HK-2 (cell line): ENCODE measurements at regions not wholly inside any gene's neighbourhood (a gene's known extent, or its start where the extent isn't known, plus 50 kb on each side); places are given as distances from the start of the nearest gene placed in this dataset.

Source experiments
- DNase-seq: peaks from one replicate; pipeline ENCODE4 v3.0.0-alpha.2; 2018; ENCODE audit not compliant: unreplicated experiment

DNA sequence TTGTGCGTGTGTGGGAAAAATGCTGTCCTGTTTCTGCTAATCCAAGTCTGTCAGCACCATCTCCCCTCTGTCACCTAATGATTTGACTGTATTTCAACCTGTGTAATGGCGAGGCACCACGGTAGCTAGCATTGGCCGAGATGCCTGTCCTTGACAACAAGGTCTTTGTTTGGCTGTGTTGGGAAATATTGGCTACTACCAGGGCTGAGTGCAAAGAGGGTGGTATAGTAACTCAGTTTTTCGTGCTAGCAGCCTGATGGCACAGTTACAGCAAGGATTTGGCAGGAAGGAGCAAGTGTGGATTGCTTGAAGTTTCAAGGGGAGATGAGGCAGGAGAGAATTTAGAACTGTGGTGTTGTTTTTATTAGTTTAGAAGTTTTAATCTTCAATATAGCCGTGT is 440.3 kb upstream of the RGS6 start:
- DNase-seq = no peak

GRCh38 chr14:71492346-71492745 is 439.9 kb upstream of the RGS6 start:
- DNase-seq = no peak

GRCh38 chr14:71497645-71498086 is 434.6 kb upstream of the RGS6 start:
- no peak for DNase-seq

- no peak for DNase-seq
Measured at GRCh38 chr14:71498212-71498611, 434.0 kb upstream of the RGS6 start.

GRCh38 chr14:71499018-71499417 is 433.2 kb upstream of the RGS6 start:
- no peak for DNase-seq

- no peak for DNase-seq
Measured at GRCh38 chr14:71507681-71508080, 424.5 kb upstream of the RGS6 start.

DNA sequence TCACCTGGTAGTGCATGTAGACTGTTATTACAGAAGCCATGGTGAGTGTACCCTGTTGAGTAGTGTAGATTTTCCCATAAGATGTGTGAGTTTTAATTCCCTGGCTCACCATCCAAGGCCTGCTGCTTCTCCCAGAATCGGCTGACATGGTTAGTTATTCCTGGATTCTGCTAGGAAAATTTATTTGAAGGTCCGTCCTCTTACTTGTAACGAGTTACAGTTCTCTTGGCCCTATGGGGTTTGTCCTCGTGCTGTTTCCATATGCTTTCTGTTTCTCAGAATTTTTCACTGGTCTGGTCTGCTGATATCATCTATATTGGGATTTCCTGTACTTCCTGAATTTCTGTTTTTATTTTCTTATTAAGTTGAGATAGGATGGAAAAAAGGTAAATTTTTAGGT is 423.3 kb upstream of the RGS6 start:
- DNase-seq = no peak

DNA sequence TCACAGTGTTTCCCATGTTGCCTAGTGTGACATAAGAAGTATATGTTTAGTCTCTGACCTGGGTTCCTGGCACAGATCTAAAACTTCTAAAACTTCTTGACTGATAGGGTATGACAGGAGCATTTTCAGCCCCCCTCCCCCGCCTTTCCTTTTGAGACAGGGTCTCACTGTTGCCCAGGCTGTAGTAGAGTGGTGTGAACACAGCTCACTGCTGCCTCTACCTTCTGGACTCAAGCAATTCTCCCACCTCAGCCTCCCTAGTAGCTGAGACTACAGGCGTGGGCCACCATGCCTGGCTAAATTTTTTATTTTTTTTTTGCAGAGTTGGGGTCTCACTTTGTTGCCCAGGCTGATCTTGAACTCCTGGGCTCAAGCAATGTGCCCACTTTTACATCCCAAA is 421.1 kb upstream of the RGS6 start:
- no peak for DNase-seq

- DNase-seq = no peak
Measured at GRCh38 chr14:71514941-71515919, 417.0 kb upstream of the RGS6 start.

DNA sequence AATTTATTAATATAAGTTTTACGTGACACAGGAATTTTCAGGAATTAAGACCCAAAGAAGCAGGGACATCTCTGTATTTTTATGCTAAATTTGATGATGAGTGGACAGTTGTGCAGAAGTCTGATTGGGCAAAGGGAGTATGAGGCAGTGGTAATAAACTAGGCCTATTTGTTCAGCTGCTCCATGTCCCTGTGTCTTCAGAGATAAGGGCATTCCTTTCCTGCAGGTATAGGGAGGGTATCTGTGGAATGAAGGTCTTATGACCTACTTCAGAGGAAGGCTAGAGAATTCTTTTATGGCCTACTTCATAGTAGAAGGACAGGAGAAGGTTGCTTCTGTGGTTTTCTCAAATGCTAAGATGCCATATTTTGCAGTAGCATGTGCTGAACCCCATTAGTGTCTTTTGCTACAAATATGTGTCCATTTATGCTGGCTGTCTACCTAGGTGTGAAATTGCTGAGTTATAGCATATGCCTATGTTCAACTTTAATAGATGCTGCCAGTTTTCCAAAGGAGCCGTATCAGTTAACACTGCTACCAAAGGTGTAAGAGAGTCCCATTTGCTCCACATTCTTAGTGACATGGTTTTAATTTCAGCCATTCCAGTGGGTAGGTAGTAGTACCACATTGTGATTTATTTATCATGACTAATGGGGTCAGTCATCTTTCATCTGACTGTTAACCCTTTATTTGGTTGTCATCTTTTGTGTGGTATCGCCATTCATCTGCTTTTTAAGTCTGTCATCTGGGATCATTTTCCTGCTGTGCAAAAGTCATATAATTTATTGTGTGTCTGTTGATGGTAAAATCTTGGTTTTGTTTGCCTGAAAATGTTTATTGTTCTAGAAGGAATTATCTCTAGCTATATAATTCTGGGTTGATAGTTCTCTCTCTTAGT is 410.7 kb upstream of the RGS6 start:
- no peak for DNase-seq

DNA sequence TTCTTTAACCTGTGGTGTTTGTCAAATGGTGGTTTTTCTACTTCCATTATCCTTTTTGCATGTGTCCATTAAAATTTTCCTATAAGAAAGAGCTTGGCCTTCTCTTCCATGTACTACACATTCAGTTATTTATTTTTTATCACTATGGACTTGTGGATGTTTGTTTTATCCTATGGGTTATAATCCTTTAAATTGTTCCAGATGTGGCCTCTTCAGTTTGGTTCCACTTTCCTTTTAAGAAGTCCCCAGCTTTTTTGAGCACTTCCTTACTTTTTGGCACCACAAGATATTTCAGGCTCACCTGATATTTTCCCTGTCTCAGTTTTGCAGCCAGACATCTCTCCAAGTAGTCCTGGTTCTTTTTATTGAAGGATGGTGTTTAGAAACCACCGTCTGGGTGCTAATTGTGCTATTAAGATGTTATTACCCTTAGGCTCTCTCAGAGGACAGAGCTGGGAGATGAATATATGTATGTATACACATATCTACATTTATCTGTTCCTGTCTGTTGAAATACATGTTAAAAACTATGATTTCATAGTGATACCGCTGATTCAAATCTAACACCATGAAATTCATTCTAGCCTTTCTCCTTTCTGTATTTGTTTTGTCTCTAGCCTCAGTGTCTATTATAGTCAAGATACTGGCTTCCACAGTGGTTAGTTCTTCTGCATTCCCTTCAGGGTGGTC is 408.5 kb upstream of the RGS6 start:
- no peak for DNase-seq

DNA sequence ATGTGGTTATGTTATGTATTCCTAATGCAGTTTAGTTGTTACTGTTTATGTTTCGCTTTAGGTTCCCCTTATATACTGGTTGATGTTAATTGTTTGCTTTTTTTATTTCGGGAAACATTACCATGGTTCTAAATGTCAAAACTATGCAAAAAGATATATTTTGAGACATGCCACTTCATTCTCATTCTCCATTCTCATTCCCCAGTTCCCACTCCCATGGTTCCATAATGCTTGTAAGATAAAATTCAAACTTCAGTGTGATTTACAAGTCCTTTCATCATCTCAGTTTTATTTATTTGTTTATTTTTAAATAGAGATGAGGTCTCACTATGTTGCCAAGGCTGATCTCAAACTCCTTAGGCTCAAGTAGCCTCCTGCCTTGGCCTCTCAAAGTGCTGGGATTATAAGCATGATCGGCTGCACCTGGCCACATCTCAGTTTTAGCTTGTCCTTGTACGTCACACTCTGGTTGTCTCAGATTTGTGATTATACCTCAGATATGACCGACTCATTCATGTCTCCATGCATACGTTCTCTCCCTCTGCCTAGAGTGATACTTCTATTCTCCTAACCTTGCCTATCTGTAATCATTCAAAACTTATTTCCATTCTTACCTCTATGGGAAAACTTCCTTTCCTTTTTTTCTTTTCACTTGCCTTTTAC is 407.8 kb upstream of the RGS6 start:
- no peak for DNase-seq

DNA sequence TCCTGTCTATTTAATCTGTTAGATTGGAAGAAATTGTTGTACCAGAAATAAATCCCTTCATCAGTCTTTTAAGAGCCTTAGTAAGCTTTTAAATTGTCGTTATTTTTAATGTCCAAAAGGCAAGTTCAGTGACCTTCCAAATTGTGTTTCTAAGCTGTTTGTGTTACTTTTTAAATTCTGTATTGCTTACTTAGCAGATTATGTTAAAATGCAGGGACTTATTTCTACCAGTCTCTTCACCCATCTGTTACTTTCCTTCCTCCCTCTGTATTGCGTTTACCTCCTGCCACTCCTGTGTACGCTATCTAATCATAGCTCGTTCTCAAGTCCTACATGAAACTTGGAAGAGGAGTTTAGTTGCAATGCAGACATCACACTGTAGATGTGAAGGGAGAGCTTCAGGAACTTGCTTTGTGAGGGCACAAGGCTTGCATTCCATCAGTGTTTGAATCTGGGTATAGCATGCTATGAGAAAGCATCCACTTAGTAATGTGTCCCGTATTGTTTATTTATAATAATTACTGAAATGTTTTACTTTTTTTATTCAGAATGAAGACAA is 406.5 kb upstream of the RGS6 start:
- no peak for DNase-seq

DNA sequence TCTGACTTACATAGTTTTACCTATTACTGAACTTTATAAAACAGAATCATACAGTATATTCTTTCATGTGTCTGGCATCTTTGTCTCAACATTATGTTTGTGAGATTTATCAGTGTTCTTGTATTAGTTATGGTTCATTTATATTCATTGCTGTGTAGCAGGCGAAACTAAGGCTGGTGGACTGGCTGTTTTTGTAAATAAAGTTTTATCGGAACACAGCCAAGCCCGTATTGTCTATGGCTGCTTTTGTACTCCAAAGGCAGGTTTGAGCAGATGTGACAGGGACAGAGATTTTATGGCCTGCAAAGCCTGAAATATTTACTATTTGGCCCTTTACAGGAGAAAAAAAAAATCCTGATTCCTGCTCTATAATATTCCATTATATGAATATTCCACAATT is 405.8 kb upstream of the RGS6 start:
- DNase-seq = no peak

- DNase-seq = no peak
Measured at GRCh38 chr14:71527838-71528237, 404.4 kb upstream of the RGS6 start.

DNA sequence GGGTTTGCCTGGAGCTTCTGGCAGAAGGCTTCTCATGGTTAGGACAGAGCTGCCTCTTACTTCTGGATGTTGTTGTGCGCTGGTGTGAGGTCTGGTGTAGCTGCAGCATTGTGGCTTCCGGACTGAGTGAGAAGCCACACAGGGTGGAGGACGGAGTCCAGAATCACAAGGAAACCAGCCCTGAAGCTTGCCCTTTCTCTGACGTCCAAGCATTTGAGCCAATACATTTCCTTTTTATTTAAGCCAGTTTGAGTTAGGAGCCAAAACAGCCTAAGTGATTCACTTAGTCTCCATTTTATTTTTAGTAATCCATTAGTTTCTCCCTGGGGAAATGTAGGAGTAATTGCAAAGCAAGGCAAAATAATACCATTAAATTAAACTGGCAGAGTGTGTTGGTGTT is 402.4 kb upstream of the RGS6 start:
- no peak for DNase-seq

GRCh38 chr14:71532344-71532743 is 399.9 kb upstream of the RGS6 start:
- DNase-seq = no peak

GRCh38 chr14:71532790-71533189 is 399.4 kb upstream of the RGS6 start:
- DNase-seq = no peak

- no peak for DNase-seq
Measured at GRCh38 chr14:71533390-71533789, 398.8 kb upstream of the RGS6 start.

- no peak for DNase-seq
Measured at GRCh38 chr14:71533800-71534199, 398.4 kb upstream of the RGS6 start.

DNA sequence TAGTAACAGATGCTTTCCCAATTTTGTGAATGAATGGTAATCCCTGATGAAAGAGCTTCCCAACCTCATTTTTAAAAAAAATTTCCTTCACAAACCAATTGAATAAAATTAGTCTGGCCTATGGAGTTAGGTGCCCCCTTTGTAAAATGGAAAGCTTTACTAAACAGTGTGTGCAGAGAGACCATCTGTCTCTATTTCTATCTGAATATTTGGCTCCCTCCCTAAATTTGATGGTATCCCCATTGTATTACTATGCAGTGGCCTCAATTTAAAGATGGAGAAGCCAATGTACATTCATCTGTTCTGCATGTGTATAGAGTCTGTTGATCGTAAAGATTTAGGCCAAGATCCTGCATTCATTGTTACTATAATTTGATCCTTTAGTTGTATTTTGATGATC is 397.7 kb upstream of the RGS6 start:
- no peak for DNase-seq
